Suprapubic skin (tissue), 3 donors: ENCODE measurements at regions not wholly inside any gene's neighbourhood (a gene's known extent, or its start where the extent isn't known, plus 50 kb on each side); places are given as distances from the start of the nearest gene placed in this dataset.

Source experiments
- CTCF ChIP-seq, 2 donors: fragments of 200-600 bp in 1 of 2; fragments of 450-650 bp in 1 of 2; sonication (generic) in 1 of 2; IDR thresholded peaks; one replicate each; pipeline ENCODE4 v1.5.1; 2016 to 2019; ENCODE audit warnings: antibody characterized with exemption in 2 of 2, mild to moderate bottlenecking in 1 of 2, moderate library complexity in 1 of 2
- POLR2A ChIP-seq, 2 donors: fragments of 450-650 bp; IDR thresholded peaks; one replicate each; pipeline ENCODE4 v1.6.1; 2017; ENCODE audit warnings: antibody characterized with exemption in 2 of 2, mild to moderate bottlenecking in 2 of 2, moderate library complexity in 2 of 2

GRCh38 chr9:27719711-27720110 lies 146.4 kb upstream of the C9orf72 start:
- TF ChIP-seq POLR2A (IDR thresholded peaks at IDR 0.05) = no peak
- no peak for TF ChIP-seq CTCF (IDR thresholded peaks at IDR 0.05)
